Mesothelial cell of epicardium (in vitro differentiated cells): ENCODE measurements at regions not wholly inside any gene's neighbourhood (a gene's known extent, or its start where the extent isn't known, plus 50 kb on each side); places are given as distances from the start of the nearest gene placed in this dataset.
"Not testable (repeated sequence)": the region's sequence is repeated elsewhere in the genome, so short reads cannot be mapped to it uniquely, and the experiment has no call there.

ENCODE experiments used
- DNase-seq, 2 experiments: peaks; one replicate each; pipeline ENCODE4 v3.0.0; 2021; ENCODE audit warnings: low spot score in 2 of 2; ENCODE audit not compliant: unreplicated experiment in 2 of 2
- H3K27ac Mint-ChIP-seq: 2 replicates; pipeline ENCODE4 v1.8.0; 2021; ENCODE audit warnings: mixed read lengths
- H3K27me3 Mint-ChIP-seq: 2 replicates; pipeline ENCODE4 v1.8.0; 2021; ENCODE audit warnings: low read depth, mixed read lengths
- H3K36me3 Mint-ChIP-seq: 2 replicates; pipeline ENCODE4 v1.8.0; 2021; ENCODE audit warnings: mixed read lengths
- H3K4me1 Mint-ChIP-seq: 2 replicates; pipeline ENCODE4 v1.8.0; 2021; ENCODE audit warnings: mixed read lengths
- H3K4me3 Mint-ChIP-seq: 2 replicates; pipeline ENCODE4 v1.8.0; 2021; ENCODE audit warnings: mild to moderate bottlenecking, moderate library complexity, mixed read lengths
- H3K9me3 Mint-ChIP-seq: 2 replicates; pipeline ENCODE4 v1.8.0; 2021; ENCODE audit warnings: mixed read lengths
- TF ChIP-seq, protein P1 (sequence below): fragments of 200-600 bp; sonication (generic); IDR thresholded peaks from one replicate; pipeline ENCODE4 v1.5.0; 2021; ENCODE audit warnings: antibody characterized with exemption; ENCODE audit not compliant: unreplicated experiment

GRCh38 chr11:97703851-97704250 lies 1314.0 kb downstream of the JRKL start:
- peaks cover 10% of the 10 kb centered on the region for H3K9me3 Mint-ChIP-seq
- H3K36me3 Mint-ChIP-seq: no peaks in the 10 kb centered on the region
- TF ChIP-seq, protein P1, sequence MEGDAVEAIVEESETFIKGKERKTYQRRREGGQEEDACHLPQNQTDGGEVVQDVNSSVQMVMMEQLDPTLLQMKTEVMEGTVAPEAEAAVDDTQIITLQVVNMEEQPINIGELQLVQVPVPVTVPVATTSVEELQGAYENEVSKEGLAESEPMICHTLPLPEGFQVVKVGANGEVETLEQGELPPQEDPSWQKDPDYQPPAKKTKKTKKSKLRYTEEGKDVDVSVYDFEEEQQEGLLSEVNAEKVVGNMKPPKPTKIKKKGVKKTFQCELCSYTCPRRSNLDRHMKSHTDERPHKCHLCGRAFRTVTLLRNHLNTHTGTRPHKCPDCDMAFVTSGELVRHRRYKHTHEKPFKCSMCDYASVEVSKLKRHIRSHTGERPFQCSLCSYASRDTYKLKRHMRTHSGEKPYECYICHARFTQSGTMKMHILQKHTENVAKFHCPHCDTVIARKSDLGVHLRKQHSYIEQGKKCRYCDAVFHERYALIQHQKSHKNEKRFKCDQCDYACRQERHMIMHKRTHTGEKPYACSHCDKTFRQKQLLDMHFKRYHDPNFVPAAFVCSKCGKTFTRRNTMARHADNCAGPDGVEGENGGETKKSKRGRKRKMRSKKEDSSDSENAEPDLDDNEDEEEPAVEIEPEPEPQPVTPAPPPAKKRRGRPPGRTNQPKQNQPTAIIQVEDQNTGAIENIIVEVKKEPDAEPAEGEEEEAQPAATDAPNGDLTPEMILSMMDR: no peak

DNA sequence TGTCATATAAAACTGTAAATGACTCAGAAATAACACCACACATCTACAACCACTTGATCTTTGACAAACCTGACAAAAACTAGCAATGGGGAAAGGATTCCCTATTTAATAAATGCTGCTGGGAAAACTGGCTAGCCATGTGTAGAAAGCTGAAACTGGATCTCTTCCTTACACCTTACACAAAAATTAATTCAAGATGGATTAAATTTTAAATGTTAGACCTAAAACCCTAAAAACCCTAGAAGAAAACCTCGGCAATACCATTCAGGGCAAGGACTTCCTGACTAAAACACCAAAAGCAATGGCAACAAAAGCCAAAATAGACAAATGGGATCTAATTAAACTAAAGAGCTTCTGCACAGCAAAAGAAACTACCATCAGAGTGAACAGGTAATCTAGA lies 1315.3 kb upstream of the CNTN5 start:
- H3K27me3 Mint-ChIP-seq, H3K4me3 Mint-ChIP-seq, H3K4me1 Mint-ChIP-seq, DNase-seq, H3K27ac Mint-ChIP-seq, H3K36me3 Mint-ChIP-seq: not testable (repeated sequence)
- H3K9me3 Mint-ChIP-seq: peaks cover 10% of the 10 kb centered on the region

More at GRCh38 chr11:97703851-97704250, 1314.0 kb downstream of the JRKL start:
- Mint-ChIP-seq H3K4me3 (no peak overlapping the region), H3K27ac (no peak overlapping the region), H3K4me1 (peaks cover 4% of the 10 kb centered on the region), H3K27me3 (no peaks in the 10 kb centered on the region)
- no peak for DNase-seq

DNA sequence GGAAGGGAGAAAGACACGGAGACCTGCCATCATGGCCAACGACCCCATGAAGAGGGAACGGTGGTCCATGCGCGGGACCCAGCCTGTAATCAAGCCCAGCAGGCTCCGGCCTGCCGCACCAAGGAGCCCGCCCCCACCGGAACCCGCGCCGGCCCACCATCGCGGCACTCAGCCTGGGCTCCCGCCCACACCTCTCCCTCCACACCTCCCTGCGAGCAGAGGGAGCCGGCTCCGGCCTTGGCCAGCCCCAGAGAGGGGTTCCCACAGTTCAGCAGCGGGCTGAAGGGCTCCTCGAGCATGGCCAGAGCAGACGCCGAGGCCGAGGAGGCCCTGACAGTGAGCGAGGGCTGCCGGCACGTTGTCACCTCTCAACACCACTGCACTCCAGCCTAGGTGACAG lies 1302.8 kb upstream of the CNTN5 start:
- TF ChIP-seq, protein P1: no peak
- DNase-seq: no peak
- no peak overlapping the region for H3K4me3 Mint-ChIP-seq
- H3K27ac Mint-ChIP-seq: no peak overlapping the region
- H3K9me3 Mint-ChIP-seq: no peaks in the 10 kb centered on the region
- peaks cover 10% of the 10 kb centered on the region for H3K4me1 Mint-ChIP-seq
- H3K27me3 Mint-ChIP-seq: no peaks in the 10 kb centered on the region
- no peaks in the 10 kb centered on the region for H3K36me3 Mint-ChIP-seq

DNA sequence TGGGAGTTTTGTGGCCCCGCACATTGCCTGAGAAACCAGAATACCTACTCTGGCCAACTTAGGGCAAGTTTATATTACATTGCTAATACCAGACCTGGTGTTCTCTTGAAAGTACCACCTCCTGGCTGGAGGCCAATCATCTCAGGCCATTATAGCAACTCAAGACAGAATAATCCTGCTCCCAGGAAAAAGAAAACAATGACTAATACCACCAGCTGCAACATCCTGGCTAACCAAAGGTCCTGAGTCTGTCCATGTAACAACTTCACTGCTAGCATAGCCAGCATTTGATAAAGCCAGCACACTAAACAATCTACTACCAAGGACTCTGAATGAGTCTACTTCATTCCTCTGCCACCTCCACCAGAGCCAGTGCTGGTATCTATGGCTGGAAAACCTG lies 1298.7 kb upstream of the CNTN5 start:
- Mint-ChIP-seq H3K36me3 (no peaks in the 10 kb centered on the region), H3K4me1 (peaks cover 10% of the 10 kb centered on the region), H3K27me3 (no peaks in the 10 kb centered on the region), H3K4me3 (no peak overlapping the region), H3K27ac (no peak overlapping the region), H3K9me3 (peaks cover 17% of the 10 kb centered on the region)
- TF ChIP-seq, protein P1: no peak
- DNase-seq: no peak

DNA sequence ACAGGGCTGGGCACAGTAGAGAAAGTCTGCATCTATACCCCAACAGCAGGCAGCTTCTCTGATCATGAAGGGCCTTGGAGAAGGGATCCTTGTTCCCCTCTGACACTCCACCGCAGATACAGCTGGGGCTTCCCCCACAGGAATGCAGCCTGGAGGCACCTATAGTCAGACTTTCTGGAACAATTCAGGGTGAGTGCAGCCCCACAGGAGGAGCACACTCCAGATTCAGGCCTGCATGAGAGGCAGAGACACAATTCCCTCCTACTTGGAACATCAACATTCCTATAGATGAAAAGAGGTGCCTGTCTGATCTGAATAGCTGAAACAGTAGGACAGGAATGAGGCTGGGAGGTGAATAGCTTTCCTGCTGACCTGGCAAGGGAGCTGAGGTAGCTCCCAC lies 1298.0 kb upstream of the CNTN5 start:
- DNase-seq: no peak
- peaks cover 17% of the 10 kb centered on the region for H3K9me3 Mint-ChIP-seq
- H3K4me1 Mint-ChIP-seq: peaks cover 10% of the 10 kb centered on the region
- no peaks in the 10 kb centered on the region for H3K36me3 Mint-ChIP-seq
- H3K27ac Mint-ChIP-seq: no peak overlapping the region
- TF ChIP-seq, protein P1: no peak
- H3K4me3 Mint-ChIP-seq: no peak overlapping the region
- no peaks in the 10 kb centered on the region for H3K27me3 Mint-ChIP-seq

- DNase-seq: no peak
- peaks cover 32% of the 10 kb centered on the region for H3K9me3 Mint-ChIP-seq
- H3K36me3 Mint-ChIP-seq: no peaks in the 10 kb centered on the region
- H3K4me1 Mint-ChIP-seq: peaks cover 1% of the 10 kb centered on the region
- no peak overlapping the region for H3K4me3 Mint-ChIP-seq
- TF ChIP-seq, protein P1: no peak
- H3K27me3 Mint-ChIP-seq: no peaks in the 10 kb centered on the region
- H3K27ac Mint-ChIP-seq: no peak overlapping the region
Measured at GRCh38 chr11:97729546-97730272, 1291.0 kb upstream of the CNTN5 start.
